ENCODE measurements at regions not wholly inside any gene's neighbourhood (a gene's known extent, or its start where the extent isn't known, plus 50 kb on each side); places are given as distances from the start of the nearest gene placed in this dataset.

DNA sequence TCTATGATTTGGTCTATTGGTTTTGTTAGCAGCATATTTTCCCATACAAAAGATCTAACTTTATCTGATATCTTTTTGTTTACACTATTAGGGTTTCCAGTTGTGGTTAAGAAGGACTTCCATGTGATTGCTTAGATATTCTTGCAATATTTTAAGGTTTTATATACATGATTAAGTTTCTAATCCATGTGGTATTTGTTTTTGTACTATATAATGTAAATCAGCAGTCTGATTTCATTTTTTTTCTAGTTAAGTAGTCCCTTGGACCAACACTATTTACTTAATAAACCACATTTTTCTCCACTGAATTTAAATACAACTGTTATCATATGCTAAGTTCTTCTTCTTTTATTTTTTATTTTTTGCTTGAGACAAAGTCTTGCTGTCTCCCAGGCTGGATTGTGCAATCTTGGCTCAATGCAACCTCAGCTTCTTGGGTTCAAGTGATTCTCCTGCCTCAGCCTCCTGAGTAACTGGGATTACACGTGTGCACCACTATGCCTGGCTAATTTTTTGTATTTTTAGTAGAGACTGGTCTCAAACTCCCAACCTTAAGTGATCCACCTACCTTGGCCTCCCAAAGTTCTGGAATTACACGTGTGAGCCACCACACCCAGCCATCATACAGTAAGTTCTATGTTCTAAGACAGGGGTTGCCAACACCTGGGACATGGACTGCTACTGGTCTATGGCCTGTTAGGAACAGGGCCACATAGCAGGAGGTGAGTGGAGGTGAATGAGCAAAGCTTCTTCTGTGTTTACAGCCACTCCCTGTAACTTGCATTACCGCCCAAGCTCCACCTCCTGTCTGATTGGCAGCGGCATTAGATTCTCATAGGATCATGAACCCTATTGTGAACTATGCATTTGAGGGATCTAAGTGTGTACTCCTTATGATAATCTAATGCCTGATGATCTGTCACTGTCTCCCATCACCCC is 58.5 kb upstream of the RAB27B start:
- no peak for DNase-seq (ENCODE audit: low read depth)

GRCh38 chr18:54772056-54772455 is 56.2 kb upstream of the RAB27B start:
- DNase-seq (ENCODE audit: low read depth) = no peak

DNA sequence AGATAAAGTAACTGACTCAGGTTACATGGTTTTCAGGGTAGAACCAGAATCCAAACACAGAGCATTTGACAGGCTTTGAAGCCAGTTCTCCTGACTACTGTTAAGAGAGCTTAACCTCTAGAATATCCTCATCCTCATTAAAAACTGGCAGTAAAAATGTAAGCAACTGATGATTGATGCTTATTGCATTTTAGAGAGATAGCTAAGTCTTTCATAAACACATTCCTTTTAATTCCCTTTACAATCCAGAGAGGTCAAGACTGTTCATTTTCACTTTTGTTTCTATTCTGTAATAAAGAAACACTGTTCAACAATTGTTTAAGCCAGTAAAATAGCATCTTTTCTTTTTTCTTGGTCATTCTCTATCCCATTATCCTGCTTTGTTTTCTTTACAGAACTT is 53.9 kb upstream of the RAB27B start:
- DNase-seq (ENCODE audit: low read depth) = no peak

DNA sequence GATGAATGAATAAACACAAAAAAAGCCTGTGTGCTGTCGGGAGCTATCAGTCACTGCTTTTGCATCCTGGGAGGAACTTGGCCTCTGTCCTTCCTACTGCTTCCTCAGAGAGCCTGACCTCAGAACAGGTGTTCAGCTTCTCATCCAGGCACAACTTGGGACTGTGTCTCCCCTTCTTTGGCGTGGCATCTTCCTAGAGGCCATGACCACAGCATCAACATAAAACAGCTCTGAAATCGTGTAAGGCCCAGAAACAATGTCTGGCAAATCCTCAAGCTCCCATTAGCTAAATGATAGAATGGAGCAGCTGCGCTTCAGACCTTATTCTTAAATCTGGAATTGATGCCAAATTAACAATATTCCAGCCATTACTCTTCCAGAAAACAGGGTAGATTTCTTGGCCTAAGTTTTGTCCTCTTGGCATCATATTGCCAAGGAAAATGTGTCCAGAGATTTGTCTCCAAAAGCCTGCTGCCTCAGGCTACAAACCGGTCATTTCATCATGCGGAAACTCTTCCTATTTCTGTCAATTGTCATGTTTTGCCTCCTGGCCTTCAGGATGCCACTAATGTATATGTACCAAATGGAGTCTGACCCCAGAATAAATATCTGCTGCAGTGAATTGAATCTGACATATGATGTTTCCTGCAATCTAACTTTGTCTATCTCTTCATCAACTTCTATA is 53.2 kb upstream of the RAB27B start:
- no peak for DNase-seq (ENCODE audit: low read depth)

DNA sequence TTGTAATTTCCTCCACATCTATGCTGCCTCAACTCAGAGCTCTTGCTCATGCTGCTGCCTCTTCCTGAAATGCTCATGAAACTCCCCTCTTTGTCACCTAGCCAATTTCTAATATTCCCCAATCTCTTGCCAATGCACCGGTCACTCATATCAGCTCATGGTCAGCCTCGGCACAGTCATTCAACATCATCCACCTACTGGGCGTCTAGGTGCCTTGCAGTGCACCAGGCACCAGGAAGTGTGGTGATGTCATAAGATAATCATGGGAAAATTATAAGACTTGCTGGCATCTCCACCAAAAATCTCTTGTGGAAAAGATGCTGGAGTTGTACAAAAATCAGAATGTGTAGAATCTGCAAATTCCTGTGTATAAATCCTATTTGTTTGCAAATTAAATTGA is 52.6 kb upstream of the RAB27B start:
- DNase-seq (ENCODE audit: low read depth) = no peak

GRCh38 chr18:54776282-54776977 is 51.8 kb upstream of the RAB27B start:
- no peak for DNase-seq (ENCODE audit: low read depth)

- DNase-seq (ENCODE audit: low read depth) = no peak
These were observed 51.0 kb upstream of the RAB27B start for GRCh38 chr18:54777118-54777791.

DNA sequence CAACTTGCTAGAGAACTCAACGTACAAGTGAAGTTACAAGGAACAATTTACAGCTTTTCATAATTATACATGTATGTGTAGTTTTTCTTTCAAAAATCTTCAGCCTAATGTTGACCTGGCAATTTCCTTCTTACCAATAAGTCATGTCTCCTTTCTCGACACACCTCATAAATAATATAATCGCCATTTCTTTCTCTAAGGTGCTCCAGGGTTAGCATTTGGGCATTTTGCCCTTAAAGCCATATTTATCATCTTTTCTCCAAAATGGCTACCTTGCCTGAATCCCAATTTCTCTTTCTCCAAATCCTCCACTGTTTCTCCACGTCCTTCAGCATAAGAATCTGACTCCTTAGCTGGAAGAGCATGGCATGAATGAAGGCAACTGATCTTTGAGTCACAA is 50.3 kb upstream of the RAB27B start:
- no peak for DNase-seq (ENCODE audit: low read depth)
